Esophagus muscularis mucosa (tissue), 3 donors: ENCODE measurements at regions not wholly inside any gene's neighbourhood (a gene's known extent, or its start where the extent isn't known, plus 50 kb on each side); places are given as distances from the start of the nearest gene placed in this dataset.

Experiments
- POLR2A ChIP-seq: fragments of 450-650 bp; IDR thresholded peaks from one replicate; pipeline ENCODE4 v1.6.1; 2017; ENCODE audit warnings: antibody characterized with exemption, moderate library complexity, mild to moderate bottlenecking, low read depth
- TF ChIP-seq, protein P1 (sequence below), 3 experiments: fragments of 200-600 bp in 2 of 3; fragments of 450-650 bp in 1 of 3; sonication (generic) in 2 of 3; IDR thresholded peaks; one replicate each; pipeline ENCODE4 v1.5.1; 2017 to 2019; ENCODE audit warnings: antibody characterized with exemption in 3 of 3, mild to moderate bottlenecking in 2 of 3, moderate library complexity in 1 of 3

DNA sequence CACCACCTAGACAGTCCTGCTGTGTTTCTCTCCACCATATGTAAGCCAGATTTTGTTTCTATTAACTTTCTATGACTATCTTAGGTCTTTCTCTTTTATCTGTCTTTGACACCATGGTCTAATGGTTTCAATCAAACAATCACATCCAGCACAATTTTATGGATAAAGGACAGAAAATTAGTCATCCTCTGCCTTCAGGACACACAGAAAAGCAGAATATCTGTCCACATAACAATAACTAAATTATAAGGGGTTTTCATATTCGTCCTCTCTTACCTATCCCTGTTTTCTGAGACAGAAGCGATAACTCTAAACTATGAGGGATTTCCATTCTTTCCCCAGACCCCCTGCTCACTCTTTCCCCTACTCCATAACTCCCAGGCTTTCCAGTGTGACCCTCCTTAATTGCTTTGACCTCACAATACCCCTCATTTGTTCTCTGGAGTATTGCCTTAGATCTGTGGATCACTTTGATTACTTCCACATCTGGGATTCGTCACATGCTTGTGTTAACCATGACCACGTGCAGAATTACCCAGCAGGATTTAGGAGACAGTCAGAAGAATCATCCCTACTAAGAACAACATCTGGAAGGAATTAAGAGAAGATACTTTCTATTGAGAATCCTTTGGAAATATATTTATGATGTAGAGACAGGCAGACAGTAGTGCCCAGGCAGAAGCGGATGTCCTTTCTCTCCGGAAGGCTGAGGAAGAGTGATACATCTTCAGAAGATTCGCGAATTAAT lies 108.2 kb upstream of the GREM2 start:
- TF ChIP-seq, protein P1, sequence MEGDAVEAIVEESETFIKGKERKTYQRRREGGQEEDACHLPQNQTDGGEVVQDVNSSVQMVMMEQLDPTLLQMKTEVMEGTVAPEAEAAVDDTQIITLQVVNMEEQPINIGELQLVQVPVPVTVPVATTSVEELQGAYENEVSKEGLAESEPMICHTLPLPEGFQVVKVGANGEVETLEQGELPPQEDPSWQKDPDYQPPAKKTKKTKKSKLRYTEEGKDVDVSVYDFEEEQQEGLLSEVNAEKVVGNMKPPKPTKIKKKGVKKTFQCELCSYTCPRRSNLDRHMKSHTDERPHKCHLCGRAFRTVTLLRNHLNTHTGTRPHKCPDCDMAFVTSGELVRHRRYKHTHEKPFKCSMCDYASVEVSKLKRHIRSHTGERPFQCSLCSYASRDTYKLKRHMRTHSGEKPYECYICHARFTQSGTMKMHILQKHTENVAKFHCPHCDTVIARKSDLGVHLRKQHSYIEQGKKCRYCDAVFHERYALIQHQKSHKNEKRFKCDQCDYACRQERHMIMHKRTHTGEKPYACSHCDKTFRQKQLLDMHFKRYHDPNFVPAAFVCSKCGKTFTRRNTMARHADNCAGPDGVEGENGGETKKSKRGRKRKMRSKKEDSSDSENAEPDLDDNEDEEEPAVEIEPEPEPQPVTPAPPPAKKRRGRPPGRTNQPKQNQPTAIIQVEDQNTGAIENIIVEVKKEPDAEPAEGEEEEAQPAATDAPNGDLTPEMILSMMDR (IDR thresholded peaks at IDR 0.05): no peak
- TF ChIP-seq POLR2A: no peak
